OCI-M2 (cell line): ENCODE measurements at regions not wholly inside any gene's neighbourhood (a gene's known extent, or its start where the extent isn't known, plus 50 kb on each side); places are given as distances from the start of the nearest gene placed in this dataset.
"Not testable (repeated sequence)": the region's sequence is repeated elsewhere in the genome, so short reads cannot be mapped to it uniquely, and the experiment has no call there.

Source experiments
- DNase-seq: peaks from one replicate; lab custom pipeline; 2025; ENCODE audit not compliant: unreplicated experiment; lab: John Stamatoyannopoulos, UW

DNA sequence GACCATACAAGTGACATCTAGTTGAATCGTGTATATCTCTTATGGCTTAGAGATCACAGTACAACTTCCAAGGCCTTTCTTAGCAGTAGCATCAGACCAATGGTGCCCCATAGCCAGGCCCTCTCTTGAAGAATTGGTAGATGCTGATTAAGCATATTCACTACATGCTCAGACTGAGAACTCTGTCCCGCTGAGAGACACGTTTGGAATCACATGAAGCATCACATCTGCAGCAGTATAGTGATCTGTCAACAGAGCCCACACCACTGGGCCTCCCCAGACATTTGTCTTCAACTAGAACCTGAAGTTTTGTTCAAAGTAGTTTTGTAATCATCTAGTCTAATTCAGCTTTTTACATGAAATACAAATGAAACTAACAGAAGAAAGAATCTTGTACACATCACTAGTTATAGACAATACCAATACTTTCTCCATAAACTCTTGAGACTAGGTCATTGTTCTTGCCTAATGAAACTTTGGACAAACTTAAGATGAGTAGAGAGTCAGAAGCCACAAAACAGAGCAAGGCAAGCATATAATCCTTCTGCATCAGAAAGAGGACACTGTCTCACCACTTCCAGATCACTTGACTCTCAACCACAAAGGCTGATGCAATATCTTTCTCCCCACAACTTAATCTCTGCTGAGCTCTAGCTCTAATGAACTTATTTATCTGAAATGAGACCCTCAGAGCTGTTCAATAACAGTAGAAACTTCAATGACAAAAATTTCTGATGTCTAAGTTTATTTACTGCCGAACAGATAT lies 182.7 kb downstream of the TBX18 start:
- no peak for DNase-seq

DNA sequence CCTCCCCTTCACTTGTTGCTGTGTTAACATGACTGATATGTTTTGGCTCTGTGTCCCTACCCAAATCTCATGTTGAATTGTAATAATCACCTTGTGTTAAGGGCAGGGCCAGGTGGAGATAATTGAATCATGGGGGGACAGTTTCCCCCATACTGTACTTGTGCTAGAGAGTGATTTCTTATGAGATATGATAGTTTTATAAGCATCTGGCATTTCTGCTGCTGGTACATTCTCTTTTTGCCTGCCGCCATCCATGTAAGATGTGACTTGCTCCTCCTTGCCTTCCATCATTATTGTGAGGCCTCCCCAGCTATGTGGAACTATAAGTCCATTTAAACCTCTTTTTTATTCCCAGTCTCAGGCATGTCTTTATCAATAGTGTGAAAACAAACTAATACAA lies 185.0 kb downstream of the TBX18 start:
- no peak for DNase-seq

DNA sequence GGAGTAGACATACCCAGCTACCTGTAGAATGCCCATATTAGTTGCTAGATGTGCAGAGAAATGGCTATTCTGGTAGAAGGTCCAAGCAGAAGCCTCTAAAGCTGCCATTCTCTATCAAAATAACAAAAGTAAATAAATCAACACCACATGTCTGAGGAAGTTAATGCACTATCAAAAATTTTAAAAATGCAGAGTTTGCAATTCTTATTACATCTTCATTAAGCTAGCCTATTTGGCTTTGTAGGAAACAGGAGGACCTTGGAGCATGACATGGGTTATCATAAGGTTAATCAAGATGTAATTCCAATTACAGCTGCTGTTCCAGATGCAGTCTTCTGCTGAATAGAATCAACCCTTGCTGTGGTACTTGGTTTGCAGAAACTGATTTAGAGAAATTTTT lies 188.4 kb downstream of the TBX18 start:
- no peak for DNase-seq

DNA sequence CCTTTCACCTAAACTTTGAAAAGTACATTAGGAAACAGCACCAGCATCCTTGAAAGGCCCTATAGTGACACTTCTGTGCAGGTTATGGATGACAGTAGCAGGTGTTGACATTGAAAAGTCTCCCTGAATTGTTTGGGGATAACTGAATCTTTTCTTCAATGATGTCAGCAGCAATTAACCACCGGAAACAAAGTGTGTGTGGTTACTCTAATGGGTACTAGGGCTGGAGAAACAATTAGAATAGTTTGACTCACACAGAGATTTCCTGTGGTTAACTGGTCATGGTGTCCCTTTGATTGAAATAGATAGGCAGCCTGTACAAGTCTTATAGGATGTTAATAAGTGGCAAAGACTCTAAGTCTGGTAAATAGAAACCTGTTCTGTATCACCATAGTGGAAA lies 189.1 kb downstream of the TBX18 start:
- DNase-seq: no peak

DNA sequence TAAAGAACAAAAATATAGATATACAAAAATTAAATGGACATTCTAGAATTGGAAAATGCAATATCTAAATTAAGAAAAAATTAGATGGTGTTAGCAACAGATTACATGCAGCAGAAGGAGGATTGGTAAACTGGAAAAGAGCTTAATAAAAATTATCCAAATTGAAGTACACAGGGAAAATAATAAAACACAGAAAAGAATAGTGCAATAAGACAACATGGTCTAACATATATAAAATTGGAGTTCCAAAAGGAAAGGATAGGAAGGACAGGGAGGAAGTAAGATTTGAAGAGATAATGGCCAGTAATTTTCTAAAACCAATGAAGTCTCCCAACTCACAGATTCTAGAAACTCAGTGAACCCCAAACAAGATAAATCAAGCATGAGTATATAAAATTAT lies 194.5 kb downstream of the TBX18 start:
- no peak for DNase-seq

DNA sequence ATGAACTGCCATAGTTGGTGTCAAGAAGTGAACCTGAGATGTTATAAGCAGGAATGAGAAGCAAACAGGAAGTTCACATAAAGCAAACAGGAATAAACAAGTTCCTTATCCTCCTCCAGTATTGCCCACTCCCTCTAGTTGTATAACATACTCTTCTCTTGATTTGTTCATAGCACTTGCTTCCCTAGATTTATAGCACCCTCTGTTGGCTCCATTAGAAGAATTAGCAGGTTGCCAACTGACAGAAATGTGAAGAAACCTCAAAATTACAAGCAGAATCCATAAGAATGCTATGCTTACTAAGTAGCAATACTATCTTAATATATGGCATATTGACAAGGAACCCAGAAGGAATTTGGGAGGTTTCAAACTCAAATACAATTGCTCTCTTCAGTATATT lies 195.4 kb downstream of the TBX18 start:
- DNase-seq: no peak

DNA sequence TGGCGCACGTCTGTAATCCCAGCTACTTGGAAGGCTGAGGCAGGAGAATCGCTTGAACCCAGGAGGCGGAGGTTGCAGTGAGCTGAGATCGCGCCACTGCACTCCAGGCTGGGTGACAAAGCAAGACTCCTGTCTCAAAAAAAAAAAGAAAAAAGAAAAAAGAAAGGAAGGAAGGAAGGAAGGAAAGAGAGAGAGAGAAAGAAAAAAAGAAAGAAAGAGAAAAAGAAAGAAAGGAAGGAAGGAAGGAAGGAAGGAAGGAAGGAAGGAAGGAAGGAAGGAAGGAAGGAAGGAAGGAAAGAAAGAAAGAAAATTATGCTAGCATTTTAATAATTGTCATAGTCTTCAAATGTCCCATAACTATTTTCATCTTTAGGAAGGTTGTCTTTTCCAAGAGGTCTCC lies 198.7 kb downstream of the TBX18 start:
- not testable (repeated sequence) for DNase-seq

DNA sequence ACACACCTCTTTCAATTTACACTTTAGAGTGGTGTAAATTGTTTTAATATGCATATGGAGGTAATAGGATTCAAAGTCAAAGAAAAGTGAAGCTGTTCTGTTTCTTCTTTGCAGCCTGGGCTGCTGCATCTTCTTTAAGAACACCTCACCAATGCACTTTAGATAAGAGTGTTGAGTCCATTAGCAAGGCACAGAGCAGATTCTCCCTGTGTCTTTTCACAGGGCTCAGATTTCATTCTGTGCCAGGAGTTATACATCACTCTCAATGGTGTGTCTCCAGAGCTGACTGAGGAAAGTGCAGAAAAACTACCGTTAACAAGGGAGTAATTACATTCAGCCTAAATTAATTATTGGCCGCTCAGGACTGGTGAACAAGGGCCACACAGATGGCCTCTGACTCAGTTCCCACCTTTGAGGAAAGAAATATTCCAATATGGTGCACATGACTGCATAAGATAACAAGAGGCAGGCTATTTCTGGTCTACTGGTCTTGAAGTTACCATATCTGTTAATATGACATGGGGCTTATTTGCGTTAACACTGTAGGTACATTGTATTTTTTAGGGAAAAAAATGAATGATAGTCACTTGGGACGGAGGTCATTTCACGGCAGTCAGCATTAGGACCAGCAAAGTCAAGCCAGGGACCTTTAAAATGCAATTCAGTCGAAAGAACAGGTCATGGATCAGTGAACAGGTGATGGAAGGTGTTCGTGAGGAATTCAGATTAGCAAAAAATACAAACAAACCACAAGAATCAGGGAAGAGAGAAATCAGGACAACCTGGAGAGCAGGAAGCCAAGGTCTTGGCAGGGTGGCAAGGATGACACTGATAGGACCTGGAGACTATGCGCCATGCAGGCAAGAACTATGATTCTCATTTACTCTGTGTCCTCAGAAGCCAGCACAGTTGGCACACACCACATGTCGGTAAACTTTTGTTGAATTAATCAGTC lies 203.7 kb downstream of the TBX18 start:
- DNase-seq: no peak

DNA sequence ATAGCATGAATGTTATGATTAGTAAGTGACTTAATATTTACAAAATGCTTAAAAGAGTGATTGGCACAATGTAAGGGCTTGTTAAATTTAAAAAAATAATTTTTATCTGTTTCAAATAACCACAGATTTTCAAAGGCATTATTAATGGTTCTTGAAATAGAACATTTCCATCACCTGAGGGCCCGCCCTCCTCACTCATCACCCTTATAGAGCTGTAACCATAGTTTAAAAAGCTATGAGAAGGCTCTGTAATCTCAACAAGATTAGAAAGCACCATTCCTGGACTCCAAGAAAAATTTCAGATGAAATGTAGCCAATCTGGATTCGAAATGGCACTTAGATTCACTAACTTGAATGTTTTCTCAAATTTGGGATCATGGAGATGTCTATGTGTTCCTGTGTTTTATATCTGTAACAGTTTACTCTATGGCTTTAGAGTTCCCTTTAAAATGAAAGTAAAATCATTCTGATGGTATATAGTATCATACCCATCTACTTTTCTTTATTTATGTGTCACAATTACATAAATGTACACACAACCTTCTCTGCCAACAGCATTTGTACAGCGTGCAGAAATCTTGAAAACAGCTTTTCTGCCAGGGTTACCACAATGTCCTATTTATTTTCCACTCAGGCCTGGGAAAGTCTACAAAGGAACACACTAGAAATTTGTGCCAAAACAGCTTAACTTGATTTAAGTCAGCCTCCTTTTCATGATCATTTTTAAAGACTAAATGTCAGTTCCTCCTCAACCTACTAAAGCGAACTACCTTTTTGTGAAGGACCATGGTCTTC lies 207.7 kb downstream of the TBX18 start:
- no peak for DNase-seq

DNA sequence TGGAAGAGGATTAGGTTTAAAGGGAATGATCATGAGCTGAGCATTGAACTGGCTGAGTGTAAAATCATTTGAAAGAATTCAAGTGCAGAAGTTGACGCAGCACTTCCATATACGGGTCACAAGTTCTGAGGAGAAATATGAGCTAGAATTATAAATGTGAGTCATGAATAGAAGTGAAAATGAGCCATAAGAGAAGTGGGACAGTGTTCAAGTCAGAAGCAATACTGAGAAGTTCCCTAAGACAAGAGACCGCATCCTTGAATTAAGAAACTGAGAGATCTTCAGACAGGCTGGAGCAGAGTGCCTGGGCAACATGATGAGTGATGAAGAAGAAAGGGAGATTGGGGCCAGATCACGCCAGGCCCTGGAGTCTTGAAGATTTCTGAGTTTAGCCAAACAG lies 209.7 kb downstream of the TBX18 start:
- no peak for DNase-seq

DNA sequence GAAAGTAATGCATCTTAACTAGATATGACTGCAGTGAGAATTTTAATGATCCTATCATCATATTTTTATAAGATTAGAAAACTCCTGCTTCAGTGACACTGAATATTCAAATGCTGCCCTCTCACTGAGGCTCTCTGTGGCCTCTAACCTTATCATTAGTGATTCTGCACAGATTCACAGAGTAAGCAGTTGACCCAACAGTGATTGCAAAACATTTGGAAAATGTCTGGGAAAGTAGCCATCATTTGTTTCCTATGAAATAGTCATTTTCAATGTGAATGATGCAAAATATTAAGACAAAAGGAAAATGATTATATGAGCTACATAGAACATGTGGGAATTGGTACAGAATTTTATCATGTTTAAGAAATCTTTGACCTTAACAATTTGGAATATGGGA lies 210.3 kb downstream of the TBX18 start:
- no peak for DNase-seq

DNA sequence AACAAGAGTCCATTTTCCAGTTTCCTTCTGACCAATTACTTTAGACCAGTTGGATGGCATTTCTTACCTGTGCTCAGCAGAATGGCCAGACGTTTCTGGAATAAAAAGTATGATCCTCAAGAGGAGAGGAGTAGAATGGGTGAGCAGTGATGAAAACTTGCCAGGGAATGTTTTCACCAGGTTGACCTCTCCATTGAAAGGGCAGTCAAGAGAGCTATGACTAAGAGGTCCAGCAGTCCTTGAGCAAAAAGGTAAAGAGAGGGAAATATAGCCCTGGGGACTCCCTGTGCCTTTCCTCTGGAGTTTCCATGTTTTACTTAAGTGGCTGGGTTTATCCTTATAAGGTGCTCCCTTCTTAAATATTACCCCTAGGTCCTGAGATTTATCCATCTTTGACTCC lies 210.9 kb downstream of the TBX18 start:
- no peak for DNase-seq

DNA sequence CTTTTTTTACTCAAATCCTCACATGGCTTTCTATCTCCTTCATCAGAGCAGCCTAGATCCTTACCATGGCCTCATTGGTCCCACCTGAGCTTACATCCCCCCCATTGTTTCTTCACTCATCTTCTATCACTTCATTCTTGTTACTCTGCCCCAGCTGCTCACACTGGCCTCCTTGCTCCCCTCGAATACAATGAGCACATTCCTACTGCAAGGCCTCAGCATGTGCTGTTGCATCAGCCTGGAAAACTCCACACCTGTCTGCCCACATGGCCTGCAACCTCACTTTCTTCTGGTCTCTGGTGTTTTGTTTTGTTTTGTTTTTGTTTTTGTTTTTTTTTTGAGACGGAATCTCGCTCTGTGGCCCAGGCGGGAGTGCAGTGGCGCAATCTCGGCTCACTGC lies 212.6 kb downstream of the TBX18 start:
- DNase-seq: no peak

DNA sequence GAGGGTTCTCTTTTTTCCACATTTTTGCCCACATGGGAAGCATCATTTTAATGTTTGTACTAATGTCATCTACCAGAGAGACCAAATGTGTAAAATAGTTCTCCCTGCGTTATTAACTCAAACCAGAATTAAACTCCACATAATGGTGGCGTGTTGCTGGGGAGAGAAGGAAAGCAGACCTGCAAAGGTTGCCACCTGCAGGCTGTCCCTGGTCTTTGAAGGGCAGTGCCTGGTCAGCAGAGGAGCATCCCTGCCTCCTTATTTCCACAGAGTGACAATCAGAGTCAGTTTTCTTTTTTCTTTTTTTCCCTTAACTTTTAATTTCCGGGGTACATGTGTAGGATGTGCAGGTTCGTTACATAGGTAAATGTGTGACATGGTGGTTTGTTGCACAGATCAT lies 214.5 kb downstream of the TBX18 start:
- DNase-seq: no peak

DNA sequence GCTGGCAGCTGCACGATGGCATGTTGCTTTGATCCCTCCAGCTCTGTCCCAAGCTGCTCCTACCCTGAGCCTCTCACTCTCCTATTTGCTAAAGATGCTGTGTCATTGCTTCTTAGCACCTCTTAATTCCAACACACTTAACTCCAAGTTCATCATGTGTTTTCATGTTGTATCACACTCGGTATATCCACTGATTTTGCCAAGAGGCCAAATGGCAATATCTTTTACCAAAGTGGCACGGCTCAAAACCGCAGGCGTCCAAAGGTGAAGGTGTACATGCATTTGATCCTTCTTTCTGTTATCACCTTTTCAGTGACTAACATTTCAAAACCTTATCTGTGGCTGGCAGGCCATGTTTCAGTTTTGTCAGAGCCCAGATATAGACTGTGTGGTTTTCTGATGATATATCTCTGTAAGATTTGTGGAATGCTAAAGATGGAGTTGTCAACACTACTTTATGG lies 217.0 kb downstream of the TBX18 start:
- no peak for DNase-seq

DNA sequence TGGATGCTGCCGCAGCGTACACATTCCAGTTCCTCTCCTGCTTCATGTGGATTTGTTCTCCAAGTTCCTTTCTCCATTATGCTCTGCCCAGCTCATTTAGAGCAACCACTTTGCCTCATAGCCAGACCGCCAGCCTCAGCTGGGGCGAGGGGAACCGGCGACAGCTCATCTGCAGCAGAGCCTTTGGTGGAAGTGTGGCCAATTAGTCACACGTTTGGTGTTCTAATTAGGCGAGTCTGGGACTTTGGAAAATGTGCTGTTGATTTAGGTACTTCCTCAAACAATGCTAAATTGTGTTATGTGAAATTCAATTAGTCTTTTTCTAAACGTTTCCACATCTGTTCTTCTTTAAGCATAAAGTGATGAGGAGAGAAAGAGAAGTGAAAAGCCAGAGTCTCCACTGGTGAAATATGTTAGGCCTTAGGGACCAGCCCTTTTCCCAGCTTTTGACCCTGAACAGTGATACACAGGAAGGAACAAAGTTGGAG lies 217.9 kb downstream of the TBX18 start:
- DNase-seq: no peak

DNA sequence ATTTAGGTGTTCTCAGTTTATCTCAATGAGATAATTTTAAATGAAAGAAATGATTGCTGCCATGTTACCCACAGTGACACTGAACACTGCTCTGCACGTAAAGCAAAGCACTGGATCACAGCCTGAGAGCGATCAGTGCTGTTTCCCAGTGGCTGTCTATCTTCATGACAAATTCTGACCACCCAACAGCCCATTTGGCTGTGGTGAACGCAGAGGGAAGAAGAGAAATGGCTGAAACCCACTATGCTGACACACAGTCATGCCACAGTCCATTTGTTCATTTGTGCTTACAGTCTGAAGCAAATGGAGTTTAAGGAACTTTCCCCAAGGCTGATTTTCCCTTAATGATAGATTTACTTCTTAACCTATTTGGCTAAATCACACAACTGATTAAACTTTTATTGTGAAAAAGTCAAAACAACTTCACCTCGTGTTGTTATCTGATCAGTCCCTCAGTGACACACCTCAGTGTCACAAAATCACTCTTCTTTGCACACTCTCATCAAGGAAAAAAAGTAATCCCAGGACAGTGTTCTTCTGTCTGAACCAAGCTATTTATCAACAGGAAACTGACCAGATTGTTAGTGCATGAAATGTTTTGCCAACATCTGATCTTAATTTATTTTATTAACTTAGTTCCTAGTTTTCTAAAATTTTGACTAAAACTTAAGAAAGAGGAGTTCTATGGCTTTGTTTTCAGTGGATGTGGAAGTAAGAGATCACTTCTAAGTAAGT lies 225.1 kb downstream of the TBX18 start:
- no peak for DNase-seq

DNA sequence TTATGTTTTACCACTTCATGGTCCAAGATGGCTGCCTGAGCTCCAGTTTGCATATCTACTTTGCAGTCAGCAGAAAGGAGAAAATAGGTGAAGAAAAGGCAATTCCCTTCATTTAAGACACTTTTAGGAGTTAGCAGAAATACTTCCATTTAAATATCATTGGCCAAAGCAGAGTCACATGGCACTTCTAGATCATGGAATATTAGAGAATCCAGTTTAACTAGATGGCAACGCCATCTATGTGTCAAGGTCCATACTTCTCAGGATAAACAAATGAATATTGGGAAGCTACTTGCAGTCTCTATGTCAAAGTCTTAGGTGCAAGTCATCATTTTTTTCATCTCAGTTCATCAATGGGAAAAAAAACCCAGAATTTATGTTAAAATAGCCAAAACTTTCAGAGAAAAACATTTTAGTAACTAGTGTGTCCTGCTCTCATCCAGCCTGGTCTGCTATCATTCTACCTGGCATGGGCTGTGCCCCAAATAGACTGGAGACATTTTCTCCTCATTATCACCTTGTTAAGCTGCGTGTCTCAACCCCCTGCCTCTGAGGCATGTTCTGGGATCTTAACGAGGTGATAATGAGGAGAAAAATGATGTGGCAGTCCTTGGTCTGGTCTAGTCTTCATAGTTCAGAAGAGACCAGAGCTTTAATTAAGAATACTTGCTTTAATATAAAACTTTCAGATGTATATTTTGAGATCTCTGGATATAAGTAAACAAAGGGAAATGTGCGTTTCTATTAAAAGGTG lies 227.3 kb downstream of the TBX18 start:
- no peak for DNase-seq

DNA sequence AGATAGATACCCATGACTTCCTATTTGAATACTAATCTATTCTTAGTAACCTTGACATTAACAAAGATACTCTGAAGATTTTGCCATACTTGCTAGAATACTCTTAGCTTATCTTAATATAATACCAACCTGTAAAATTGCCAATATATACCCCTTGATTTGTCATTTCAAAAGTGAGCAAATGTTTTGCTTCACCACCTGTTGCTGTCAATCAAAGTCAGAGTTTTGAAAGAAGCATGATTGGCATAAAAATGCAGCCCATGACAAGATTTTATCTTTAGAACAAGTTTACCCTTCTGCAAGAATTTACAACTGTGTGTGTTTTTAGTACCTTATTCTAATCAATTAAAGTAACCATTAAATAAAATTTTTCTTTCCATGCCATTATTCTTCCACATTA lies 236.2 kb downstream of the TBX18 start:
- DNase-seq: no peak

DNA sequence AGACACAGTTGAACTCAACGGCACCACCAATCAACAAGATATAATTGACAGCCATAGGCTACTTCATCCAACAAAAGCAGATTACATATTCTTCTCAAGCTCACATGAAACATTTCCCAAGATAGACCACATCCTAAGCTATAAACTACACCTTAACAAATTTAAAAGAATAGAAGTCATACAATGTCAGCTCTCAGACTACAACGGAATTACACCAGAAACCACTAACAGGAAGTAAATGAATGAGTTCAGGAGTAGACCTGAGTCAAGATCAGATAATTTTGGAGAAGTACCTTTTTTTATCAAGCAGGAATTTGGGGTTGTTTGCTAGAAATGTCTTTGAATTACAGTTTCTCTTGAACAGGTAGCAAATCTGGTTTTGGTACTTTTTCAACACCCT lies 237.8 kb downstream of the TBX18 start:
- no peak for DNase-seq
